Fibroblast of lung (primary cell): ENCODE measurements at regions not wholly inside any gene's neighbourhood (a gene's known extent, or its start where the extent isn't known, plus 50 kb on each side); places are given as distances from the start of the nearest gene placed in this dataset.

ENCODE experiments used
- CTCF ChIP-seq, 2 donors: IDR thresholded peaks in 1 of 2; conservative IDR thresholded peaks in 1 of 2; 1 replicate in 1 of 2; 2 replicates in 1 of 2; pipeline ENCODE4 v1.5.1; 2011 to 2012; ENCODE audit warnings: low read length in 2 of 2, control low read depth in 1 of 2, inconsistent platforms in 1 of 2, low read depth in 1 of 2, mild to moderate bottlenecking in 1 of 2
- EZH2 ChIP-seq: IDR thresholded peaks from 2 replicates; pipeline ENCODE4 v1.5.1; 2012; ENCODE audit warnings: low read length, control low read depth, mild to moderate bottlenecking; ENCODE audit errors: missing control alignments

GRCh38 chr2:164138750-164139149, 402.9 kb upstream of the FIGN start:
- TF ChIP-seq CTCF (conservative IDR thresholded peaks at IDR 0.05 in 1 of 2, IDR thresholded peaks at IDR 0.05 in 1 of 2; ENCODE audit: low read depth in 1 of 2, low read length in 2 of 2) (no peak), EZH2 (no peak)
